ENCODE measurements at regions not wholly inside any gene's neighbourhood (a gene's known extent, or its start where the extent isn't known, plus 50 kb on each side); places are given as distances from the start of the nearest gene placed in this dataset.
A peak's percentile ranks its signal among the peaks of the same experiment; 100 is the strongest.

DNA sequence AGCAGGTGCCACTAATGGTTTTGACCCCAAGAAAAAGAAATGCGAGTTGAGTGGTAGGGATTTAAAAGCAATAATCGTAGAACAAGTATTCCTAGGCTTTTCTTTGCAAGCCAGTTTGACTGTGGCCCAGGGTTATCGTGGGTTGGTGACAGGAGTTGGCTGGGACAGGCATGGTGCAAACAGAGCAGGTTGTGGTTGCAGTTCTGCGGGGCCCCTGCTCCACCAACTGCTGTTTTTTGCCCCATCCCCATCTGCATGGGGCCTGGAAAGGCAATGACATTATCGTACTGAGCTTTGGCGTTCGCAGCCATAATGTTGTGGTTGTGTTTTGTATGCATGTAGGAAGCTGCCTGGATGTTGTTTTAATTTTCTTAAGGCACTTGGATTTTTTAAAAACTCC lies 274.0 kb downstream of the TSN start:
- H3K4me3 ChIP-seq, result no peak overlapping the region
- peaks cover 12% of the 10 kb centered on the region for H3K4me1 ChIP-seq
- no peak for TF ChIP-seq EZH2phosphoT487 (IDR thresholded peaks at IDR 0.05)
- TF ChIP-seq EZH2 (IDR thresholded peaks at IDR 0.05), result no peak
- no peak for TF ChIP-seq CTCF (IDR thresholded peaks at IDR 0.05)
- no peak overlapping the region for H2AFZ ChIP-seq (replicated peaks)
- no peak overlapping the region for H3K4me2 ChIP-seq
- H3K27ac Mint-ChIP-seq, result no peak overlapping the region
- no peaks in the 10 kb centered on the region for H4K20me1 ChIP-seq (ENCODE audit: low read depth)
- peaks cover 3% of the 10 kb centered on the region for H3F3A ChIP-seq (ENCODE audit: low read depth)
- H3K36me3 Mint-ChIP-seq, result no peaks in the 10 kb centered on the region
- H3K27me3 Mint-ChIP-seq (ENCODE audit: insufficient read depth, low read depth), result peaks cover 3% of the 10 kb centered on the region
- H3K79me2 ChIP-seq (ENCODE audit: low read depth), result no peaks in the 10 kb centered on the region
- H3K36me3 ChIP-seq, result no peaks in the 10 kb centered on the region
- no peak for DNase-seq (ENCODE audit: low spot score)
- no peaks in the 10 kb centered on the region for H3K9me3 ChIP-seq (ENCODE audit: low read depth)
- no peak overlapping the region for H3K9ac ChIP-seq
- H3K27ac ChIP-seq, result no peak overlapping the region
- H3K9me3 Mint-ChIP-seq, result peaks cover 8% of the 10 kb centered on the region
- H3K4me3 Mint-ChIP-seq, result no peak overlapping the region
- peaks cover 13% of the 10 kb centered on the region for H3K4me1 Mint-ChIP-seq
- H3K27me3 ChIP-seq, result no peaks in the 10 kb centered on the region

- Mint-ChIP-seq H3K4me3 (no peak overlapping the region), H3K9me3 (peaks cover 8% of the 10 kb centered on the region), H3K4me1 (peaks cover 18% of the 10 kb centered on the region), H3K36me3 (no peaks in the 10 kb centered on the region), H3K27me3 (ENCODE audit: insufficient read depth, low read depth) (peaks cover 3% of the 10 kb centered on the region), H3K27ac (peak overlapping the region; percentile 50)
- H3F3A ChIP-seq (ENCODE audit: low read depth), result peaks cover 6% of the 10 kb centered on the region
- no peak overlapping the region for H3K9ac ChIP-seq
- peaks cover 17% of the 10 kb centered on the region for H3K4me1 ChIP-seq
- H3K27me3 ChIP-seq, result no peaks in the 10 kb centered on the region
- H3K27ac ChIP-seq, result no peak overlapping the region
- no peaks in the 10 kb centered on the region for H3K9me3 ChIP-seq (ENCODE audit: low read depth)
- no peaks in the 10 kb centered on the region for H4K20me1 ChIP-seq (ENCODE audit: low read depth)
- no peak for DNase-seq (ENCODE audit: low spot score)
- no peak overlapping the region for H3K4me3 ChIP-seq
- H3K36me3 ChIP-seq, result no peaks in the 10 kb centered on the region
- no peak overlapping the region for H2AFZ ChIP-seq (replicated peaks)
- H3K4me2 ChIP-seq, result no peak overlapping the region
- TF ChIP-seq EZH2phosphoT487 (IDR thresholded peaks at IDR 0.05) (no peak), CTCF (IDR thresholded peaks at IDR 0.05) (no peak), EZH2 (IDR thresholded peaks at IDR 0.05) (no peak)
- H3K79me2 ChIP-seq (ENCODE audit: low read depth), result no peaks in the 10 kb centered on the region
These were observed 274.5 kb downstream of the TSN start for GRCh38 chr2:122029945-122030344.

DNA sequence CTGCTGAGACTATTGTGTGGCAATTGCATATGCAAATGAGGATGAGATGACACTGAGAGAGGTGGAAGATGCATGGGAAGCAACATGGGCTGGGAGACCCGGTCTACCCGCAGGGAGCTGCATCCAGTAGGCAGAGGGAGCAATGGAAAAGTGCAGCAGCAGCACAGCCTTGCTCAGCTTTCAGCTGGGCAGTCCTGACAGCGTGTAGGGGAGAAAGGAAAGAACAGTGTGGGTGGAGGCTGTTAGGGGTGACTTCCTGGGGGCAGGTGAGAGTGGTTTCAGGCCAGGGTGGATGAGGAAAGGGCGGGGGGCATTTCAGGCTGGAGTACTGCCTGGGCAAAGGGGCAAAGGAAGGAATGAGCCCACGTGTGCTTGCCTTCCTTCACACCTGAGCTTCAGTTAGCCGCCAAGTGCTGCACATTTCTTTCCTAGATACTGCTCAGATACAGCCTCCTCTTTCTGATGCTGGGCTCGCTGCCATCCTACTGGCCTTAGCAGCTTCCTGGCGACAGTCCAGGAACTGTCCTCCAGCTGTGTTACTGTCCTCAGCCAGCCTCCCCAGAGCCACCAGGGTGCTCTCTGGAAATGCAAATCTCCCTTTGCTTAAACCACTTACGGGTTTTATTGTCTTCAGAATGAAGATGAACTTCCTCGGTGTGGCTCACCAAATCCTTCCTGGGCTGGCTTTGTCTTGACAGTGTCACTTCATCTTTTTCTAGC lies 276.3 kb downstream of the TSN start:
- peaks cover 22% of the 10 kb centered on the region for H3K4me1 ChIP-seq
- H2AFZ ChIP-seq (replicated peaks), result peak overlapping the region; percentile 34
- Mint-ChIP-seq H3K9me3 (peaks cover 8% of the 10 kb centered on the region), H3K27me3 (ENCODE audit: insufficient read depth, low read depth) (peaks cover 3% of the 10 kb centered on the region), H3K36me3 (no peaks in the 10 kb centered on the region), H3K4me1 (peaks cover 24% of the 10 kb centered on the region), H3K27ac (peak overlapping the region; percentile 8), H3K4me3 (no peak overlapping the region)
- H3K9ac ChIP-seq, result no peak overlapping the region
- H4K20me1 ChIP-seq (ENCODE audit: low read depth), result no peaks in the 10 kb centered on the region
- TF ChIP-seq CTCF (IDR thresholded peaks at IDR 0.05), result no peak
- TF ChIP-seq EZH2 (IDR thresholded peaks at IDR 0.05), result no peak
- TF ChIP-seq EZH2phosphoT487 (IDR thresholded peaks at IDR 0.05), result no peak
- no peak overlapping the region for H3K4me3 ChIP-seq
- no peak overlapping the region for H3K27ac ChIP-seq
- no peaks in the 10 kb centered on the region for H3K9me3 ChIP-seq (ENCODE audit: low read depth)
- H3K4me2 ChIP-seq, result no peak overlapping the region
- H3K79me2 ChIP-seq (ENCODE audit: low read depth), result no peaks in the 10 kb centered on the region
- H3K27me3 ChIP-seq, result no peaks in the 10 kb centered on the region
- H3F3A ChIP-seq (ENCODE audit: low read depth), result peaks cover 9% of the 10 kb centered on the region
- H3K36me3 ChIP-seq, result no peaks in the 10 kb centered on the region
- DNase-seq (ENCODE audit: low spot score), result no peak

Measured in neural progenitor cell (in vitro differentiated cells).